ENCODE measurements at regions not wholly inside any gene's neighbourhood (a gene's known extent, or its start where the extent isn't known, plus 50 kb on each side); places are given as distances from the start of the nearest gene placed in this dataset.

DNA sequence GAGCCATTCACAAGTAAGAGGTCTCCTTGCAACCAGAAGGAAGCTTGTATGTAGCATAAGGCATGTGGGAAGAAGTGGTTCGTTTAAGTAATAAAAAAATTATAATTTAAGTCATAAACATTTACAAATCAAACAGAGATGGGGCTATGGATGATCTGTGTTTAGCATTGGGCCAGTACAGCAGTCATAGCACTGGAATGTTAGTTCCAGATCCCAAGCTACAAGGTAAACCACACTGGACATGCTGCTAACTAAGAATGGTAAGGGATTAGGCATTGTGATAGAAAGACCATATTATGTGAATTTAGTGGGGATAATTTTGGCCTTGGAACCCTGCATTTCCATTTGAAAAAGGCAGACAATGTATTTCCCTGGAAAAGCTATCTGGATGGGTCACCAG is 170.4 kb upstream of the KCNN2 start:
- H3K23me2 ChIP-seq (ENCODE audit: insufficient read length, low read depth, low read length, poor library complexity, severe bottlenecking) = no peaks in the 10 kb centered on the region
- H3K9me3 ChIP-seq (ENCODE audit: control insufficient read depth, low read depth, low read length) = no peaks in the 10 kb centered on the region
- no peak overlapping the region for H3K4ac ChIP-seq (ENCODE audit: low read depth, low read length)
- H3K9me3 Mint-ChIP-seq = peaks cover 5% of the 10 kb centered on the region in 2 experiments; a peak in 2 of 5 replicates
- no peak overlapping the region for H3K4me2 ChIP-seq (ENCODE audit: insufficient read depth, insufficient read length, low read length)
- no peak overlapping the region for H3K14ac ChIP-seq (ENCODE audit: insufficient read depth, low read length)
- no peak overlapping the region for H2BK12ac ChIP-seq (ENCODE audit: insufficient read length, low read depth, low read length)
- H3K27ac ChIP-seq (ENCODE audit: insufficient read length, low read depth, low read length) = no peak overlapping the region
- H3K56ac ChIP-seq (ENCODE audit: insufficient read length, low read depth, low read length) = no peak overlapping the region
- H3K27me3 ChIP-seq (ENCODE audit: insufficient read depth, low read length) = no peaks in the 10 kb centered on the region
- no peak overlapping the region for H4K8ac ChIP-seq (replicated peaks; ENCODE audit: insufficient read length, low read depth, low read length)
- no peak overlapping the region for H3K23ac ChIP-seq (ENCODE audit: insufficient read length, low read depth, low read length)
- no peaks in the 10 kb centered on the region for H3K4me1 ChIP-seq (ENCODE audit: insufficient read depth, low read length)
- TF ChIP-seq, protein P1, sequence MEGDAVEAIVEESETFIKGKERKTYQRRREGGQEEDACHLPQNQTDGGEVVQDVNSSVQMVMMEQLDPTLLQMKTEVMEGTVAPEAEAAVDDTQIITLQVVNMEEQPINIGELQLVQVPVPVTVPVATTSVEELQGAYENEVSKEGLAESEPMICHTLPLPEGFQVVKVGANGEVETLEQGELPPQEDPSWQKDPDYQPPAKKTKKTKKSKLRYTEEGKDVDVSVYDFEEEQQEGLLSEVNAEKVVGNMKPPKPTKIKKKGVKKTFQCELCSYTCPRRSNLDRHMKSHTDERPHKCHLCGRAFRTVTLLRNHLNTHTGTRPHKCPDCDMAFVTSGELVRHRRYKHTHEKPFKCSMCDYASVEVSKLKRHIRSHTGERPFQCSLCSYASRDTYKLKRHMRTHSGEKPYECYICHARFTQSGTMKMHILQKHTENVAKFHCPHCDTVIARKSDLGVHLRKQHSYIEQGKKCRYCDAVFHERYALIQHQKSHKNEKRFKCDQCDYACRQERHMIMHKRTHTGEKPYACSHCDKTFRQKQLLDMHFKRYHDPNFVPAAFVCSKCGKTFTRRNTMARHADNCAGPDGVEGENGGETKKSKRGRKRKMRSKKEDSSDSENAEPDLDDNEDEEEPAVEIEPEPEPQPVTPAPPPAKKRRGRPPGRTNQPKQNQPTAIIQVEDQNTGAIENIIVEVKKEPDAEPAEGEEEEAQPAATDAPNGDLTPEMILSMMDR (conservative IDR thresholded peaks at IDR 0.05) = no peak
- no peak overlapping the region for H2AK5ac ChIP-seq (ENCODE audit: insufficient read length, low read length)
- no peak overlapping the region for H2BK15ac ChIP-seq (ENCODE audit: low read depth, low read length)
- no peaks in the 10 kb centered on the region for H3K79me1 ChIP-seq (ENCODE audit: insufficient read depth, low read depth, low read length, poor library complexity, severe bottlenecking)
- H3K4me1 Mint-ChIP-seq = no peaks in the 10 kb centered on the region
- no peak overlapping the region for H3K9ac ChIP-seq (ENCODE audit: extremely low read depth, insufficient read length, low read length)
- H3K4me3 Mint-ChIP-seq = no peak overlapping the region
- no peak overlapping the region for H3K18ac ChIP-seq (ENCODE audit: insufficient read length, low read depth, low read length)
- no peak overlapping the region for H2AFZ ChIP-seq (ENCODE audit: low read length)
- no peak overlapping the region for H2BK120ac ChIP-seq (ENCODE audit: low read depth, low read length, poor library complexity, severe bottlenecking)
- H2BK20ac ChIP-seq (ENCODE audit: low read depth, low read length, poor library complexity, severe bottlenecking) = no peak overlapping the region
- H4K20me1 ChIP-seq (ENCODE audit: control insufficient read depth, insufficient read depth, insufficient read length) = no peaks in the 10 kb centered on the region
- H3K79me2 ChIP-seq (ENCODE audit: insufficient read depth, low read length) = no peaks in the 10 kb centered on the region
- H4K91ac ChIP-seq (ENCODE audit: insufficient read length, low read depth, low read length) = no peak overlapping the region
- WGBS (ENCODE audit: extremely low coverage, insufficient read length, low lambda C conversion rate) = no CpG with 5 or more reads among the region's 1 CpG
- no peak overlapping the region for H4K5ac ChIP-seq (ENCODE audit: insufficient read length, low read depth, low read length)
- H3T11ph ChIP-seq (ENCODE audit: low read length) = no peak overlapping the region
- H2BK5ac ChIP-seq (ENCODE audit: insufficient read length, low read length) = no peak overlapping the region
- H3K27me3 Mint-ChIP-seq (ENCODE audit: low read depth) = no peaks in the 10 kb centered on the region
- H3K36me3 Mint-ChIP-seq (ENCODE audit: insufficient read depth in 1 of 3, low read depth in 3 of 3) = peaks cover 0 to 5% (median 0%) of the 10 kb centered on the region in 3 experiments; a peak in 1 of 7 replicates
- no peak for DNase-seq
- H3K27ac Mint-ChIP-seq = no peak overlapping the region
